Epidermal melanocyte (primary cell): ENCODE measurements at regions not wholly inside any gene's neighbourhood (a gene's known extent, or its start where the extent isn't known, plus 50 kb on each side); places are given as distances from the start of the nearest gene placed in this dataset.

Experiments used
- DNase-seq: peaks from one replicate; pipeline ENCODE4 v3.0.0; 2011; ENCODE audit warnings: low spot score; ENCODE audit not compliant: insufficient read length

DNA sequence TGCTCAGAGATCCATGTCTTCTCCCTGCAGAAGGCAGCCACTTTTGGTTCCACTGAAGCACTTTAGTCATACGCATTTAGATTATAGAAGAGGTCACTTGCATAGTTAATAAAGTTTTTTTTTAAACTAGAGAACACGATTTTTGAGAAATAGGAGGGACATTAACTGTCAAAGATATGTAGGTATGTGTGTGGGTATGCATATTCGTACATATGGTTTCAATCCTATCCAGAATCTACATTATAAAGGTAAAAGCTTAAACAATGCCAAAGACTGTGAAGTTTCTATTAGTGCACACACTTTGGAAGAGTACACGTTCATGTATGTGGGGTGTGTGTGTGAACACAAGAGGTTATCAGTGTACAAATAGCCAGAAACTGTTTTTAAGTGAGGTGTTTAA is 103.2 kb downstream of the BTBD3 start:
- DNase-seq, result no peak

DNA sequence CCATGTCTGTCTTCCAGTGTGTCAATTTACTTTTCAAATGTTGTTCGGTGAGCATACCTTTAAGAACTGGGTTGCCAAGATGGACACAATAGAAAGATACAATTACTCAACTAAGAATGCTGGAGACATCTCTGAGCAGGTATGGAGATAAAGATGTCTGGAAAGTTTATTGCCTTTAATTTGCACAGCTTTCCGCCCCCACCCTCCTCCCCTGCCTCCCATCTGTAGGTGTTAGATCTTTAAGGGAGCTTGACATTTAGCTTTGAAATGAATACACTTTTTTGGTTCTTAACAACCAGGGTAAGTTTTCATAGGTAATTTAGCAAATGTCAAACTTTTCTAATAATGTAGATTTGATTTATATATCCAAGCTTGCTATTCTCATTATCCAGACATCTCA is 104.4 kb downstream of the BTBD3 start:
- DNase-seq, result no peak

DNA sequence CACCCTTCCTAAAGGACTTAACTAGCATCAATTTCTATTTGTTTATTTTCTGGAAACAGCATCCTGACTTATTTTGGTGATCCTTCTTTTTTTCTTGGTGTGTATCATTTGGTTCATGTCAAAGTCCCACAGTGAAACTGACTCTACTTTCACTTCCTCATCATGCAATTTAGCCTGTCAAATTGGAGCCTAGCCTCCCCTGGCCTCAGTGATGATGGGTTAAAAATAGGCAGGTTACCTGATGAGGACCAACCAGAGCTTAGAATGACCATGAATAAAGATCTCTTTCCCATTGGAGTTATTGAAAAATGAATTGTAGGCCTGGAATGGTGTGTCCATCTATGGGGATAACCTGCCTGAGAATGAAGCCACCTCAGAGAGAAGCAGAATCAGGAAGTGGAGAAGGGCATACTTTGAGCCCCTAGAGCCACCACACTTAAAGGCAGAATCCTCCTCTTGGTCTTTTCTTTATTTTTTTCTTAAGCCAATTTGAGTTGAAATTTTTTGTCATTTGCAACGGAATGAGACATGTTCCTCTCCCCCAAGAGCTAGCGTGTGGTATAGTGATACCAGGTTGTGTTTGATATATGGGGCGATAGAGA is 105.6 kb downstream of the BTBD3 start:
- no peak for DNase-seq

DNA sequence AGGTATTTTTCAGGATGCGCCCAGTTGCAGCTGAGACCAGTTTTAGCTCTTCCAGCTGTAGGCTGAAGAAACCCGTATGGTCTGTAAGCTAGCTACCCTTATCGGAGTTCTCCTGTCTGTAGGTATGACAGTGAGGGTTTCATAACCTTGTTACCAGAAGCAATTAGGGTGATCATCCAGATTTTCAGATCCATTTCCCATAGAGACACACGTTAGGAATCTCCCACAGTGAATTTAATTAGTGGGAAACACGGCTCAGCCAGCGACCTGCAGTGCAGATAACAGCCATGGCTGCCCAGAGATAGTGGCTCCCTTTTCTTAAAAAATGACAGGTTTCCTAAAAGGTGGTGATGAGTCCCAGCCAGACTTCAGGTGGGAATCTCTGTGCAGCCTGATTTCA is 111.1 kb downstream of the BTBD3 start:
- DNase-seq, result no peak

DNA sequence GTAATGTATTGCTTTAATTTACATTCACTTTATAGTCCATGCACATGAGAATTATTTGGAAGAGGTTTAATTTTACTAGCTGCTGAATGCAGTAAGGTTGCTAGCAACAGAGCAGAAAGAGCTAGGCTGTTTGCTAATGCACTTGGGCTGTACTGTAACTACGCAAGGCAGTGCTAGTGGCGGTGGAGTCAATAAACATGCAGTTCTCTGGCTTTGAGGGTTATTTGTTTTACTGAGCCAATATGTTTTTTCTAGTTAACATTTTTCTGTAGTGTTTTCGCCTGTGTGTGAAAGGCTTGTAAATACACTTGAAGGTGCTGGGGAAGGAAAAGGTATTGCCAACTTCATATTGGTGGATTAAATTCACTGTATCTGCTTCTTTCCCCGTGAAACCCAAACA is 112.8 kb downstream of the BTBD3 start:
- no peak for DNase-seq

DNA sequence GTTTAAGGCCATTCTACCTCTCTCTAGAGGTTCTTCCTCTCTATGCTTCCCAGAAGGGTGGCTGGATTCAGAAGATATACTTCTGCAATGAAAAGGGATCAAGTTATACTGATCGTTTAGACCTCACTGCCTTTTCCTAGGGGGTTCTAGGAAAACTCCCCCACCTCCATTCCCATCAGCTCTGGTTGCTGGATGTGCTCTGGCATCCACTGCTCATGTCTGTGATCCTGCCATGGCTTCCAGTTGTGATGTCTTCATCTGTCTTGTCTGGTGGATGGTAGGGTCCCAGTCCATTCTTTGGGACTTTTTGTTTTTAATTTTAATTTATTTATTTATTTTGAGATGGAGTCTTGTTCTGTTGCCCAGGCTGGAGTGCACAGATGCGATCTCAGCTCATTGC is 118.4 kb downstream of the BTBD3 start:
- DNase-seq, result no peak

DNA sequence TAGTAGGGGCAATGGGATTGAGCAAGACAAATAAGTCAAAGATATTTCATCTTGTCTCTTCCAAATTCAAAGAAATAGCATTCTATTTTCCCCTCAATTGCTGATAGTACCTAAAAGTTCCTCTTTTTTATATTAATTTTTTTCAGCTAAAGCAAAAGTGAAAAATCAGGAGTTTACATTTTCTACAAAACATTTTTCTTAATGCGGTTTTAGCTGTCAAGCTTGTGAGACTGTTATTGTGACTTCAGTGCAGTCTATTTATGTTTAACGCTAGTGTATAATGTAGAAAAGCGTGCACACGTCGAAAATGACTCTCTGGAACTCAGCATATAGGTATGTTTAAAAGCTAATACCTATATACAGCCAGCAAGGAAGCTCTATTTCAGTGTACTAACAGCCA is 119.8 kb downstream of the BTBD3 start:
- DNase-seq, result no peak

DNA sequence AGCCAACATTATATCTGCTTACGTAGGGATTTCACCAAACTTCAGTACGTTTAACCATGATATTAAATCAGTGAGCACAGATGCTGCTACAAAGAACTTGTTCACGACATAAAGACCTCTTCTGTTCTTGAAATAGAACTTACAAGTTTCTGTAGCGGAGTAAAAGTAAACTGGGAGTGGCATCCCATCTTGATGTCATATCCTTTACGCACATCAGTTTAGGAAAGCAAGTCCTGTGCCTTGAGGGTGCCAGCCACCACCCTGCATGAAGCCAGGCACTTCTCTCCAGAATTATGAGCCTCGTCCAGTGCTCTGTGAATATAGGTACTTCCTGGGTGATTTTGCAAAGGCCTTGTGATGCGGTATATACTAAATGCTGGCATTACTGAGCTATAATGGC is 122.6 kb downstream of the BTBD3 start:
- peak; percentile 22 for DNase-seq

DNA sequence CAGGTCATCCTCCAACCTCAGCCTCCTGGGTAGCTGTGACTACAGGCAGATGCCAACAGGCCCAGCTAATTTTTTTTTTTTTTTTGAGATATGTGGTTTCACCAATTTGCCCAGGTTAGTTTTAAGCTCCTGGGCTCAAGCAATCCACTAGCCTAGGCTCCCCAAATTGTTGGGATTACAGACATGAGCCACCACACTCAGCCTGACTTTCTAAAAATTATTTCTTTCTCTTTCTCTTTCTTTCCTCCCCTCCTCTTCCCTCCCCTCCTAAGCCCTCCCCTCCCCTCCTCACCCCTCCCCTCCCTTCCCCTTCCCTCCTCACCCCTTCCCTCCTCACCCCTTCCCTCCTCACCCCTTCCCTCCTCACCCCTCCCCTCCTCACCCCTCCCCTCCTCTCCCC is 127.3 kb downstream of the BTBD3 start:
- DNase-seq, result no peak

DNA sequence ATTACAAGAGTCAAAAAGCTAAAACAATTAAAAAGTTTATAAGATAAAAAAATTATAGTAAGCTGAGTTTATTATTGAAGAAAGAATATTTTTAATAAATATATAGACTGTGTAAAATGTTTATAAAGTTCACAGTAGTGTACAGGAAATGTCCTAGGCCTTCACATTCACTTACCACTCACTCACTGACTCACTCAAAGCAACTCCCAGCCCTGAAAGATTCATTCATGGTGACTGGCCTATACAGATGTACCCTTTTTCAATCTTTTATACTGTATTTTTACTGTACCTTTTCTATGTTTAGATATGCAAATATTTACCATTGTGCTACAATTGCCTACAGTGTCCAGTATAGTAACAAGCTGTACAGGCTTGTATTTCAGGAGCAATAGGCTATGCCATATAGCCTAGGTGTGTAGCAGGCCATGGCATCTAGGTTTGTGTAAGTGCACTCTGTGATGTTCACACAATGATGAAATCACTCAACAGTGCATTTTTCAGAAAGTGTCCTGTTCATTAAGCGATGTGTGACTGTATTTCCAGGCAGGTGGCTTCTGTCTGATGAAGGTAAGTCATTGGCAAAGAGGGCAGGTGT is 130.2 kb downstream of the BTBD3 start:
- no peak for DNase-seq

DNA sequence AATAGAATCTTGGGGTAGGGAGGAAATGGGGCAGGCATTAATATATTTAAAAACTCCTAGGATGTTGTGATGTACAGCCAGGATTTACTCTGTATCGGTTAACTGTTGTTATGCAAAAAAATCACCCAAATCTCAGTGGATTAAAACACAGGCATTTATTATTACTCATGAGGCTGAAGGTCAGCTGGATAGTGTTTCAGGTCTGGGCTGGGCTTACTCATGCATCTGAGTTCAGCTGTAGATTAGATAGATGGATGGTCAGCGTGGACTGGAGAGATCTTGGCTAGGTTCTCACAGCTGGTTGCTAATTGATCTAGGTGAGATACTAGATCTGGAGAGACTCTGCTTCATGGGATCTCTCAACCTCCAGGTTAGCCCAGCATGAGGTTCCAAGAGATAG is 131.4 kb downstream of the BTBD3 start:
- no peak for DNase-seq

DNA sequence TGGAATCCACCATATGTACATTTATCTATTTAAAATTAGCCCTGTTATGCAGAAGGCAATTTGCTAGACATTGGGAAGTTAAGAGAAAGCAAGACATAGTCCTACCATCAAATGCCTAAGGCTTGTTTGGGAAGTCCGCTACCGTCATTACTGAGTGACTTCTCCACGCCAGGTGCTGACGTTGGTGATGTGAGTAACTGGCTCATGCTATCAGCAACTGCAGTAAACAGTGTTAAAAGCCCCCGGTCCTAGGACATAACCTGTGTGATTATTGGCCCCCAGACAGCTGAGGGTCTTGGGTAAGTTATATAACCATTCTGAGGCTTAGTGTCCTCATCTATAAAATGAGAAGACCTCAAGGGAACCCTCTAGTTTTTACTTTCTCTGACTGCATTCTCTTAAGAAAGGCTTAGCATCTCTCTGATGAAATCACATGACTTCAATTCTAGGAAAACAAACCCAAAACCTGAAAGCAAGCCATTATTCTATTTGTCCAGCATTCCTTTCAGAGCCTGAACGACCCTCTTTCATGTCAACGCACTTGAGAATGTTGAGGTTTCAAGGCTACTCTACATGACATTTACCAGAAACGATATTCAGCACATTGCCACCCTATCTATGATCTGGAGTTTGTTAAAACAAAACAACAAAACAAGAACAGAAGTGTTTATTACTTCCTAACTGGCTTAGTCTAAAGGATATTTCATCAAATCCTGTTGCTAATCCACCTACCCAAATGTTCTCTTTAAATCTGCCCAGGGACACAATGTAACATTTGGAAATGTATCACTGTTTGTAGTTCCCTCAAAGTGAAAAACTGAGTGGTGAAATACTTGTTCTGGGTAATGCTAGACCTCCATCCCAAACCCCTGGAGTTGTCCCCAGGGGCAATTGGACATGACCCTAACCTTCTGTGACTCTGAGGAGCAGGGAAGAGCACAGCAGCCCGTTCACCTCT is 133.8 kb downstream of the BTBD3 start:
- DNase-seq, result no peak

DNA sequence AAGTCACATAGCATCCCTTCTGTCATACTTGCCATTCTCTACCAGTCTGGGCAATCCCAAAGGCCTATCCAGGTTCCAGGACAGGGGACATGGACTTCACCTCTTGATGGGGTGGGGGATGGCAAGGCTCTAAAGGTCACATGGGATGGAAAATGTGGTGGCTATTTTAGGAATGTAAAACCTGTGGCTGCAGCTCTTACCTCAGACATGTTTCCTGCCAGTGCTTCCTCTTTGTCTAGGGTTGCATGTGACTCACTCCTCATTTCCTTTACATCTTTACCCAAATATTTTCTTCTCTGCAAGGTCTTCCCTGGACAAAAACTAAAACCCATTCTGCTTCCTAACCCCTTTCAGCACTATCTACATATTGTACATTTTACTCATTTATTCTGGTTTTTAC is 135.7 kb downstream of the BTBD3 start:
- DNase-seq, result no peak

DNA sequence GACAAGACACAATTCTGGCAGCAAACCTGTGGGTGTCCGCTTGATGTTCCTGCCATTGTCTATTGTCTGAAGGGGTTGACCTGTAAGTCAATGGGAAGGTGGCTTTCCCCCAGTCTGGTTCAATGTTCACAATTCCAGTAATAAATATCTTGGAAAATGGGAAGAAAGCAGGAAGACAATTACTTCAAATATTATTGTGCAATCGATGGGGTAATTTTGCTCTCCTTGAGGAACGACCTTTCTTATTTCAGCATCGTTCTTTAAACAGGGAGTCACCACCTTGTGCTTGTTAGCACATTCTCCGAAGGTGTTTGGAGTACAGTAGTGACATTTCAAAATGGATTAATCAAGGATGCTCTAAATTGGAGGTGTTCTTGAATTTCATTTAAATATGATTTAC is 136.9 kb downstream of the BTBD3 start:
- DNase-seq, result no peak

DNA sequence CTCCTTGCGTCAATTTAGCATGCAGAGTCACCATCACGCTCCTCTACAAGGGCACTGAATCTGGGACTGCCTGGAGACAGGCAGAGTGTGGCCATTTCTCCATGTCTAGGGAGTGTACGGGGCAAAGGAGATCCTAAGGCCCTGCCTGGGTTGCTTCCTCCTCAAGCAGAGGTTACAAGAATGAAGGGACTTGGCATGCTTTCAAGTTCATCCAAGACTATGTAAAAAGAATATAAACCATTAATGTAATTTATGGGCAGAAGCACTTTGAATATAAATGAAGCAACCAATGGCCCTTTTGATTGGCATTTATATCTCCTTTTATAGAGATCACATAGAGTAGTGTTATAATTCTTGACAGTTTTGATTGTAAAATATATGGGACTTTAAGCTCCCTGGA is 137.5 kb downstream of the BTBD3 start:
- no peak for DNase-seq

DNA sequence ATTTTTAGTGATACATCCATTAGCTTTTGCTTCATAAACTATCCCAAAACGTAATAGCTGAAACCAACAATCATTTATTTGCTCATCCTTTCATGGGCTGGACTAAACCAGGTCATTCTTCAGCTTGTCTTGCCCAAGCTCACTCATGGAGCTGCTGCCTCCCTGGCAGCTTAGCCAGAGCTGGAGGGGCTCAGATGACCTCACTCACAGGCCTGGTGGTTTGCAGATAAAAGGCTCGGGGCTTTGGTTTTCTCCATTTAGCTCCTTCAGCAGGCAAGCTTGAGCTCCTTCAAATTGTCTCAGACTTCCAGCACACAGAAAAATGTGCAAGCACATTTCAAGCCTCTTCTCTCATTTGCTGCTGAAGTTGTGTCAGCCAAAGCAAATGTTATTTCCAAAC is 139.1 kb downstream of the BTBD3 start:
- DNase-seq, result no peak

DNA sequence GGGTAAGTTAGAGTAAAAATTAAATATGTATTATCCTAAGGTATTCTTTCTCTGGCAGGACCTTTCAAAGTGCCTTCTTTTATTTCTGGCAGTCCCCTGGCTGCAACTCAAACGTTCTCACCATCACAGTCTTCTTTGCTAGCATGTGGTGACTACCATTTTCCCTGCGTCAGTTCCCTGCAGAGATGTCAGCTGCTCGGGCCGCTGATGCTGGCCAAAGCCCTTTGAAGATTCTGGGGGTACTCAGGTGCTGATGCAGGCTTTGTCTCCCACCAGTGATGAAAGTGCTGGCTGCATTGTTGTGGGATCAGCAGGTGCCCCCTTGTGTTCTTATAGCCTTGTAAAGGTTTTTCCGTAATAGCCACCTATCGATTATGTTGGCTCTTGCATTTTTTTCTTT is 140.1 kb downstream of the BTBD3 start:
- DNase-seq, result no peak

DNA sequence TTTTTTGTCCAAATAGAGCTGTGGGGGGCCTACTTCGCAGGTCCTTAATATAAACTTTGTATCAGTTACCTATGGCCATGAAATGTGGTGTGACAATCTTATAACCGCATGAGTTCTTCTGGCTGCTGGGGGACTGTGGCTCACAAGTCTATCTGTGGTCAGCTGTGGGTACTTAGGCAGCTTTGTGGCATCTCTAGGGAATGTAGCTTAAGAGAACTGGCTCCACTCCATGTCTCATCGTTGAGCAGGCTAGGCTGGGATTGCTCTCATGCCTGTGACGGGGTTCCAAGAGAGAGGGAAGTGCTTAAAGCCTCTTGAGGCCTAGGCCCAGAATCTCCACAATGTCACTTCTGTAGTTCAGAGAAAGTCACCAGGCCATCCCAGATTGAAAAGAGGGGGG is 140.5 kb downstream of the BTBD3 start:
- no peak for DNase-seq

DNA sequence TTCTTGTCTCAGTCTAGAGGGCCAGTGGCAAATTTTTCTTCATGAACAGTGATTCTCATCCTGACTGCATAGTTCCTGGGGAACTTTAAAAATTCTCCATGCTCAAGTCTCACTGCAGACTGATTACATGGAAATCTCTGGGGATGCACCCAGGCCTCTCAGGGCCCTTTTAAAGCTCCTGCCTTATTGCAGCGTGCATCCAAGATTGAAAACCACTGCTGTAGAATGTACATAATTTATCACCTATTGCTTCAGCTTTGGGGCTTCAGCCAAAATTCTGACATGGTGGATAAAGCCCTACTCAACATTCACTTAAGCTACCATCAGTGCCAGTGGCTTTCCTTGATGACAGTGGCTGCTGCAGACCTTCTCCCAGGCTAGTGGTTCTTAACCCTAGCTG is 143.8 kb downstream of the BTBD3 start:
- no peak for DNase-seq

DNA sequence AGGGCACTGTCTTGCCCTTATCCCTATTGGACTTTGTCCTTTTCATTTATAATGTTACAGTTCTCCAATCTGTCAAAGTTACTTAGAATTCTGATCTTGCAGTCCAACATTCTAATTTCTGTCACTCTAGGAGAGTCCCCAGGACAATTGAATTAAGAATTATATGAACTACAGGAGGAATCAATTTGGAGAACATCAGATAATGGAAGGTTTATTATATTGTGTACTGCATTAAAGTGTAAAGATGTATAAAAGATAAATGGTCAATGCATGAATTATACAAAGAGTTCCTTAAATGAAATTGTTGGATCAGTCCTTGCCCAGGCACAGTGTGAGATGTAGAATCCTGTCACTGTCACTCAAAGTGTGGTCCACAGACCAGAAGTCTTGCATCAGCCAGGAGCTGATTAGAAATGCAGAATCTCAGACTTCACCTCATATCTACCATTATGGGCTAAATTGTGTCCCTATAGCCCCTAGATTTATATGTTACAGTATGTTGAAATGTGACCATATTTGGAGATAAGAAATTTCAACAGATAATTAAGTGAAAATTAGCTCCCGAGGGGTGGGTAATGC is 145.5 kb downstream of the BTBD3 start:
- DNase-seq, result no peak

DNA sequence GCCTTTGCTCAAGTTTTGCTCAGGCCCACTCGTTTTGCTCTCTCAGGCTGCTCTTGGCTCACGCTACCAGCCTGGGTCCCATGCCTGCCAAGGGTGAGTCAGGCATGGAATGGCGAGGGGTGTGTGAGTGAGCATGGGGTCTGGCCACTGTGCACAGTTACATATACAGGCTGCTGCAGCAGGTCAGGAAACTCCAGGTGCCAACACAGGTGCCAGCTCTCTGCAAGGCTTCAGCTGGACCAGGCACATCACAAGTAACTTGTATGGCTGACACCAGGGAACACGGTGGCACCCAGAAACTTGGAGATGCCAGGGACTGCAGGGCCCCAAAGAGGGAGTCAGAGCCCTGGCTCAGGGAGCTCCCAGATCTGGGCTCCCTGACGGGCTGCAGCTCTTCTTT is 146.8 kb downstream of the BTBD3 start:
- no peak for DNase-seq

DNA sequence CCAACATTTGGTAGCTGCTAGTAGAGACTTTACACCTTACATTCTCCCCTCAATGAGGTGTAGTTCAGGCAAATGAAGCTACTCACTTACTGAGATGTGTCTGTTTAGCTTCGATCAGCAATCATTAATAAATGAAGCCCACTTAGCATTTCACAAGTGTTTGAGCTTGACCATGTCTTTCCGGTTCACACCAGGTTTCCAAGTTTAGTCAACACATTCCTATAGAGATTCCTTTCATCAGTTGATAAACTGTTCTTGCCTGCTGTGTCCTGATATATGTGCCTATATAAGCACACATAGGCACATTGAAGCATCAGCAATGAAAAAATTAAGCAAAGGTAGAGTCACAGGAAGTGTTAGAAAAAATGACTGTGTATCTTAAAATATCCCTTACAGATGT is 150.0 kb downstream of the BTBD3 start:
- DNase-seq, result no peak
